ENCODE measurements at regions not wholly inside any gene's neighbourhood (a gene's known extent, or its start where the extent isn't known, plus 50 kb on each side); places are given as distances from the start of the nearest gene placed in this dataset.

- H3K4me1 ChIP-seq: no peaks in the 10 kb centered on the region
- no peak for TF ChIP-seq POLR2AphosphoS5 (IDR thresholded peaks at IDR 0.05)
- TF ChIP-seq POLR2A (IDR thresholded peaks at IDR 0.05): no peak
- no peak for TF ChIP-seq EP300 (IDR thresholded peaks at IDR 0.05)
- no peak for TF ChIP-seq CTCF (IDR thresholded peaks at IDR 0.05)
- no peak overlapping the region for H3K27ac ChIP-seq
- H3K9me3 ChIP-seq: no peaks in the 10 kb centered on the region
- no peaks in the 10 kb centered on the region for H3K27me3 ChIP-seq
- no peak for DNase-seq (ENCODE audit: low spot score in 2 of 2)
- no peak overlapping the region for H3K4me3 ChIP-seq
- WGBS: 85% methylated on average over 2 of the region's 2 CpGs
- no peaks in the 10 kb centered on the region for H3K36me3 ChIP-seq
These were observed 1047.4 kb downstream of the FAM133A start for GRCh38 chrX:94721386-94721785.

- Histone ChIP-seq H3K9me3 (no peaks in the 10 kb centered on the region), H3K4me1 (no peaks in the 10 kb centered on the region), H3K36me3 (no peaks in the 10 kb centered on the region), H3K27ac (no peak overlapping the region), H3K27me3 (no peaks in the 10 kb centered on the region), H3K4me3 (no peak overlapping the region)
- WGBS: 93% methylated on average over 3 of the region's 3 CpGs
- TF ChIP-seq POLR2A (IDR thresholded peaks at IDR 0.05) (no peak), EP300 (IDR thresholded peaks at IDR 0.05) (no peak), CTCF (IDR thresholded peaks at IDR 0.05) (no peak), POLR2AphosphoS5 (IDR thresholded peaks at IDR 0.05) (no peak)
- no peak for DNase-seq (ENCODE audit: low spot score in 2 of 2)
These were observed 1048.6 kb downstream of the FAM133A start for GRCh38 chrX:94722578-94722977.

GRCh38 chrX:94742772-94743171 lies 1068.8 kb downstream of the FAM133A start:
- H3K9me3 ChIP-seq: no peaks in the 10 kb centered on the region
- TF ChIP-seq POLR2A (IDR thresholded peaks at IDR 0.05): no peak
- TF ChIP-seq CTCF (IDR thresholded peaks at IDR 0.05): no peak
- no peak for TF ChIP-seq POLR2AphosphoS5 (IDR thresholded peaks at IDR 0.05)
- TF ChIP-seq EP300 (IDR thresholded peaks at IDR 0.05): no peak
- H3K4me1 ChIP-seq: no peaks in the 10 kb centered on the region
- H3K27ac ChIP-seq: no peak overlapping the region
- DNase-seq (ENCODE audit: low spot score in 2 of 2): no peak
- H3K4me3 ChIP-seq: no peak overlapping the region
- WGBS: 83% methylated on average over 3 of the region's 3 CpGs
- H3K36me3 ChIP-seq: no peaks in the 10 kb centered on the region
- H3K27me3 ChIP-seq: no peaks in the 10 kb centered on the region

GRCh38 chrX:94743478-94743877 lies 1069.5 kb downstream of the FAM133A start:
- no peaks in the 10 kb centered on the region for H3K27me3 ChIP-seq
- no peak overlapping the region for H3K27ac ChIP-seq
- H3K9me3 ChIP-seq: no peaks in the 10 kb centered on the region
- no peaks in the 10 kb centered on the region for H3K4me1 ChIP-seq
- H3K4me3 ChIP-seq: no peak overlapping the region
- no peaks in the 10 kb centered on the region for H3K36me3 ChIP-seq
- no peak for TF ChIP-seq POLR2A (IDR thresholded peaks at IDR 0.05)
- TF ChIP-seq CTCF (IDR thresholded peaks at IDR 0.05): no peak
- no peak for TF ChIP-seq POLR2AphosphoS5 (IDR thresholded peaks at IDR 0.05)
- TF ChIP-seq EP300 (IDR thresholded peaks at IDR 0.05): no peak
- DNase-seq (ENCODE audit: low spot score in 2 of 2): no peak

GRCh38 chrX:94744786-94745185 lies 1070.8 kb downstream of the FAM133A start:
- Histone ChIP-seq H3K27me3 (no peaks in the 10 kb centered on the region), H3K9me3 (no peaks in the 10 kb centered on the region), H3K4me1 (no peaks in the 10 kb centered on the region), H3K4me3 (no peak overlapping the region), H3K36me3 (no peaks in the 10 kb centered on the region), H3K27ac (no peak overlapping the region)
- TF ChIP-seq POLR2AphosphoS5 (IDR thresholded peaks at IDR 0.05) (no peak), POLR2A (IDR thresholded peaks at IDR 0.05) (no peak), EP300 (IDR thresholded peaks at IDR 0.05) (no peak), CTCF (IDR thresholded peaks at IDR 0.05) (no peak)
- no peak for DNase-seq (ENCODE audit: low spot score in 2 of 2)
- 79% methylated on average over 3 of the region's 3 CpGs for WGBS
